Panc1 (cell line): ENCODE measurements at regions not wholly inside any gene's neighbourhood (a gene's known extent, or its start where the extent isn't known, plus 50 kb on each side); places are given as distances from the start of the nearest gene placed in this dataset.
A peak's percentile ranks its signal among the peaks of the same experiment; 100 is the strongest.

Experiments
- ATAC-seq: fragments of 200-7000 bp; cut with Tn5 transposase; 2 replicates; pipeline ENCODE4 v1.9.1; 2020; ENCODE audit warnings: mild to moderate bottlenecking, moderate library complexity
- BruUV-seq: library from RNA; stranded (reverse); fragments of 400-500 nt; replicated peaks from 2 replicates; lab custom pipeline; 2021; lab: Mats Ljungman, UMichigan
- CTCF ChIA-PET: fragments of 300-600 bp; sonication (Branson Sonifier 250); formaldehyde crosslinking; loops from one replicate; lab custom pipeline; 2022; ENCODE audit warnings: antibody characterized with exemption; lab: Charles Lee
- POLR2A ChIA-PET: fragments of 300-600 bp; sonication (Branson Sonifier 250); formaldehyde crosslinking; loops from one replicate; lab custom pipeline; 2022; ENCODE audit warnings: antibody characterized with exemption; lab: Charles Lee
- DNase-seq: peaks from one replicate; pipeline ENCODE4 v3.0.0-alpha.2; 2010; ENCODE audit warnings: low read depth, low spot score
- H3K27ac ChIP-seq: 2 replicates; pipeline ENCODE4 v1.5.1; 2011; ENCODE audit warnings: mild to moderate bottlenecking, low read length, inconsistent platforms
- H3K27me3 ChIP-seq: fragments of 200-500 bp; sonication (Bioruptor generic); 2 replicates; pipeline ENCODE4 v1.6.0; 2014; ENCODE audit warnings: low read length, inconsistent platforms; ENCODE audit not compliant: control insufficient read depth, insufficient read depth
- H3K36me3 ChIP-seq: fragments of 200-500 bp; sonication (Bioruptor generic); 2 replicates; pipeline ENCODE4 v1.5.1; 2014; ENCODE audit warnings: inconsistent platforms, mild to moderate bottlenecking, low read length, moderate library complexity; ENCODE audit not compliant: control insufficient read depth, insufficient read depth
- H3K4me1 ChIP-seq: 2 replicates; pipeline ENCODE4 v1.5.1; 2011; ENCODE audit warnings: inconsistent platforms, mild to moderate bottlenecking, low read length, moderate library complexity; ENCODE audit not compliant: control insufficient read depth, insufficient read depth
- H3K4me3 ChIP-seq, 2 experiments: 2 replicates each; pipeline ENCODE4 v1.5.1; 2011 to 2012; ENCODE audit warnings: low read depth in 2 of 2, low read length in 2 of 2, mild to moderate bottlenecking in 2 of 2, inconsistent platforms in 1 of 2, moderate library complexity in 1 of 2
- H3K9me3 ChIP-seq: fragments of 200-500 bp; sonication (Bioruptor generic); 2 replicates; pipeline ENCODE4 v1.5.1; 2014; ENCODE audit warnings: low read depth, mild to moderate bottlenecking, inconsistent platforms, low read length, moderate library complexity; ENCODE audit not compliant: control insufficient read depth, insufficient read depth
- POLR2AphosphoS5 ChIP-seq: IDR thresholded peaks from 2 replicates; pipeline ENCODE4 v1.6.1; 2012; ENCODE audit warnings: mild to moderate bottlenecking, low read depth, low read length, moderate library complexity
- SIN3A ChIP-seq: IDR thresholded peaks from 2 replicates; pipeline ENCODE4 v1.6.1; 2012; ENCODE audit warnings: low read depth, mild to moderate bottlenecking, low read length, moderate library complexity, borderline replicate concordance; ENCODE audit not compliant: insufficient read depth
- TCF7L2 ChIP-seq: IDR thresholded peaks from 2 replicates; pipeline ENCODE4 v1.6.1; 2011; ENCODE audit warnings: mild to moderate bottlenecking, low read depth, low read length, inconsistent platforms
- in situ Hi-C: cut with HindIII; loops from 2 replicates; pipeline ENCODE4 v1.10.0; 2016; ENCODE audit warnings: low sequenced_read_pairs, low pct_unique_long_range_greater_than_20kb
- intact Hi-C: fragments of 100-400 bp; cut with micrococcal nuclease; formaldehyde crosslinking; loops from one replicate; pipeline ENCODE4 v1.10.0; 2022; ENCODE audit not compliant: unreplicated experiment
- TF ChIP-seq, protein P1 (sequence below), 2 experiments: IDR thresholded peaks; 2 replicates each; pipeline ENCODE4 v1.6.1; 2011 to 2012; ENCODE audit warnings: low read depth in 2 of 2, control low read depth in 1 of 2, low read length in 1 of 2, mild to moderate bottlenecking in 1 of 2, moderate library complexity in 1 of 2; ENCODE audit not compliant: insufficient read depth in 1 of 2
- TF ChIP-seq, protein P2 (sequence below): fragments of 450-650 bp; IDR thresholded peaks from 2 replicates; pipeline ENCODE4 v1.5.1; 2017; ENCODE audit warnings: mild to moderate bottlenecking

DNA sequence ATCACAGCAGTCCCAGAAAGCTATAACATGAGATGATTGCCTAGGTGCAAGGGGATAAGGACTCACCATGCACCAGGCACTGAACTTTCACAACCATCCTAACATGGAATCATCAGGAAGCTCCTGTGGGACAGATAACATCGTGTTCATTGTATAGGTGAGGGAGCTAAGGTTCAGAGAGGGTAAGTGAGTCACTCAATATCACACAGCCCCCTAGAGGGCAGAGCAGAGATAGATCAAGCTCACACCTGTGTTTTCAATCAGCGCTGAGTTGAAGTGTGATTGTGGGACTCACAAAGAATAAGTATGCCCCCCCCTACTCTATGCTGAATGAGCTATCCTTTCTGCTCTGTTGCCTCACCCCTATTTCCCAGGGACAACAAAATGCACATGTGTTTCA is 377.7 kb upstream of the ERCC4 start:
- BruUV-seq, result no TSS peak
- no peak for ATAC-seq
- Histone ChIP-seq H3K36me3 (no peaks in the 10 kb centered on the region), H3K27me3 (no peaks in the 10 kb centered on the region; the same call in 1 of the 2 replicates), H3K4me1 (no peaks in the 10 kb centered on the region), H3K4me3 (no peak overlapping the region), H3K27ac (no peak overlapping the region), H3K9me3 (no peaks in the 10 kb centered on the region)
- TF ChIP-seq, protein P1, sequence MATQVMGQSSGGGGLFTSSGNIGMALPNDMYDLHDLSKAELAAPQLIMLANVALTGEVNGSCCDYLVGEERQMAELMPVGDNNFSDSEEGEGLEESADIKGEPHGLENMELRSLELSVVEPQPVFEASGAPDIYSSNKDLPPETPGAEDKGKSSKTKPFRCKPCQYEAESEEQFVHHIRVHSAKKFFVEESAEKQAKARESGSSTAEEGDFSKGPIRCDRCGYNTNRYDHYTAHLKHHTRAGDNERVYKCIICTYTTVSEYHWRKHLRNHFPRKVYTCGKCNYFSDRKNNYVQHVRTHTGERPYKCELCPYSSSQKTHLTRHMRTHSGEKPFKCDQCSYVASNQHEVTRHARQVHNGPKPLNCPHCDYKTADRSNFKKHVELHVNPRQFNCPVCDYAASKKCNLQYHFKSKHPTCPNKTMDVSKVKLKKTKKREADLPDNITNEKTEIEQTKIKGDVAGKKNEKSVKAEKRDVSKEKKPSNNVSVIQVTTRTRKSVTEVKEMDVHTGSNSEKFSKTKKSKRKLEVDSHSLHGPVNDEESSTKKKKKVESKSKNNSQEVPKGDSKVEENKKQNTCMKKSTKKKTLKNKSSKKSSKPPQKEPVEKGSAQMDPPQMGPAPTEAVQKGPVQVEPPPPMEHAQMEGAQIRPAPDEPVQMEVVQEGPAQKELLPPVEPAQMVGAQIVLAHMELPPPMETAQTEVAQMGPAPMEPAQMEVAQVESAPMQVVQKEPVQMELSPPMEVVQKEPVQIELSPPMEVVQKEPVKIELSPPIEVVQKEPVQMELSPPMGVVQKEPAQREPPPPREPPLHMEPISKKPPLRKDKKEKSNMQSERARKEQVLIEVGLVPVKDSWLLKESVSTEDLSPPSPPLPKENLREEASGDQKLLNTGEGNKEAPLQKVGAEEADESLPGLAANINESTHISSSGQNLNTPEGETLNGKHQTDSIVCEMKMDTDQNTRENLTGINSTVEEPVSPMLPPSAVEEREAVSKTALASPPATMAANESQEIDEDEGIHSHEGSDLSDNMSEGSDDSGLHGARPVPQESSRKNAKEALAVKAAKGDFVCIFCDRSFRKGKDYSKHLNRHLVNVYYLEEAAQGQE (IDR thresholded peaks at IDR 0.05; ENCODE audit: insufficient read depth in 1 of 2, low read depth in 2 of 2, low read length in 1 of 2), result no peak
- TF ChIP-seq, protein P2, sequence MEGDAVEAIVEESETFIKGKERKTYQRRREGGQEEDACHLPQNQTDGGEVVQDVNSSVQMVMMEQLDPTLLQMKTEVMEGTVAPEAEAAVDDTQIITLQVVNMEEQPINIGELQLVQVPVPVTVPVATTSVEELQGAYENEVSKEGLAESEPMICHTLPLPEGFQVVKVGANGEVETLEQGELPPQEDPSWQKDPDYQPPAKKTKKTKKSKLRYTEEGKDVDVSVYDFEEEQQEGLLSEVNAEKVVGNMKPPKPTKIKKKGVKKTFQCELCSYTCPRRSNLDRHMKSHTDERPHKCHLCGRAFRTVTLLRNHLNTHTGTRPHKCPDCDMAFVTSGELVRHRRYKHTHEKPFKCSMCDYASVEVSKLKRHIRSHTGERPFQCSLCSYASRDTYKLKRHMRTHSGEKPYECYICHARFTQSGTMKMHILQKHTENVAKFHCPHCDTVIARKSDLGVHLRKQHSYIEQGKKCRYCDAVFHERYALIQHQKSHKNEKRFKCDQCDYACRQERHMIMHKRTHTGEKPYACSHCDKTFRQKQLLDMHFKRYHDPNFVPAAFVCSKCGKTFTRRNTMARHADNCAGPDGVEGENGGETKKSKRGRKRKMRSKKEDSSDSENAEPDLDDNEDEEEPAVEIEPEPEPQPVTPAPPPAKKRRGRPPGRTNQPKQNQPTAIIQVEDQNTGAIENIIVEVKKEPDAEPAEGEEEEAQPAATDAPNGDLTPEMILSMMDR, result peak; percentile 16; the same call in 1 of the 2 replicates
- CTCF ChIA-PET, result no interaction called here
- DNase-seq, result no peak
- POLR2A ChIA-PET, result no interaction called here
- intact Hi-C loops, result no loop called here
- in situ Hi-C loops, result no loop called here

DNA sequence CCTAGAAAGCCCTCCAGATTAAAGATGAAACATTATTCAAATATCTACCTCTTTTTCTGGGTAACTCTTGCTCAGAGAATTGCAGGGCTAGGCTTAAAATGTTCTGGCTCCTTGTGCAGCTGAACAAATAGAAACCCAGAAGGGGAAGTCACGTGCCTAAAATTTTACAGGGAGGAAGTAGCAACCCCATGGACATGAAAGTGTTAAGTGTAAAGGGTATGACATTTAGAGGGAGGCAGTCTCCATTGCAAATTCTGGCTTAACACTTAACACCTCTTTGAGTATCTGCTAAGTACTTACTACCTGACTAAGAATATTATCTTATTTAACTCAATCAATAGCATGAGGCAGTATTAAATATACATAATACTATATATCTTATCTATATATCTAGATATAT is 376.1 kb upstream of the ERCC4 start:
- in situ Hi-C loops (no loop called here), intact Hi-C loops (no loop called here)
- H3K4me1 ChIP-seq, result no peaks in the 10 kb centered on the region
- no peak for TF ChIP-seq SIN3A
- no peak for TF ChIP-seq POLR2AphosphoS5
- TF ChIP-seq, protein P1 (IDR thresholded peaks at IDR 0.05; ENCODE audit: insufficient read depth in 1 of 2, low read depth in 2 of 2, low read length in 1 of 2), result no peak
- TF ChIP-seq, protein P2, result no peak
- no peak for TF ChIP-seq TCF7L2
- BruUV-seq, result no TSS peak
- POLR2A ChIA-PET, result no interaction called here
- DNase-seq (no peak), ATAC-seq (no peak)
- CTCF ChIA-PET, result no interaction called here
- H3K27ac ChIP-seq, result no peak overlapping the region
- no peak overlapping the region for H3K4me3 ChIP-seq
- no peaks in the 10 kb centered on the region for H3K36me3 ChIP-seq
- no peaks in the 10 kb centered on the region; the same call in 1 of the 2 replicates for H3K27me3 ChIP-seq
- no peaks in the 10 kb centered on the region for H3K9me3 ChIP-seq
